HG03039 (cell line): ENCODE measurements at regions not wholly inside any gene's neighbourhood (a gene's known extent, or its start where the extent isn't known, plus 50 kb on each side); places are given as distances from the start of the nearest gene placed in this dataset.

Experiments used
- ATAC-seq: cut with Tn5 transposase; IDR thresholded peaks from one replicate; pipeline ENCODE4 v1.9.1; 2021; ENCODE audit warnings: mild to moderate bottlenecking, moderate library complexity; ENCODE audit not compliant: unreplicated experiment

- ATAC-seq, result no peak
Measured at GRCh38 chr15:93458597-93458996, 369.6 kb upstream of the RGMA start.

- ATAC-seq, result no peak
Measured at GRCh38 chr15:93454788-93455187, 365.8 kb upstream of the RGMA start.

GRCh38 chr15:93452537-93453211, 363.7 kb upstream of the RGMA start:
- ATAC-seq, result no peak

GRCh38 chr15:93451822-93452221, 362.8 kb upstream of the RGMA start:
- no peak for ATAC-seq

- no peak for ATAC-seq
Measured at GRCh38 chr15:93451265-93451664, 362.3 kb upstream of the RGMA start.

GRCh38 chr15:93449798-93450197, 360.8 kb upstream of the RGMA start:
- no peak for ATAC-seq

- no peak for ATAC-seq
Measured at GRCh38 chr15:93438310-93438709, 349.3 kb upstream of the RGMA start.

GRCh38 chr15:93432474-93432873, 343.5 kb upstream of the RGMA start:
- ATAC-seq, result no peak

- no peak for ATAC-seq
Measured at GRCh38 chr15:93428807-93429351, 339.9 kb upstream of the RGMA start.

GRCh38 chr15:93428150-93428549, 339.1 kb upstream of the RGMA start:
- ATAC-seq, result no peak

GRCh38 chr15:93424131-93424530, 335.1 kb upstream of the RGMA start:
- ATAC-seq, result no peak

GRCh38 chr15:93422476-93422875, 333.5 kb upstream of the RGMA start:
- ATAC-seq, result no peak

GRCh38 chr15:93420477-93420876, 331.5 kb upstream of the RGMA start:
- no peak for ATAC-seq

- ATAC-seq, result no peak
Measured at GRCh38 chr15:93420050-93420452, 331.0 kb upstream of the RGMA start.

GRCh38 chr15:93418566-93418965, 329.6 kb upstream of the RGMA start:
- ATAC-seq, result no peak

GRCh38 chr15:93417631-93418030, 328.6 kb upstream of the RGMA start:
- ATAC-seq, result no peak

GRCh38 chr15:93417156-93417555, 328.1 kb upstream of the RGMA start:
- ATAC-seq, result no peak

GRCh38 chr15:93415576-93415975, 326.6 kb upstream of the RGMA start:
- no peak for ATAC-seq

GRCh38 chr15:93414576-93415231, 325.7 kb upstream of the RGMA start:
- ATAC-seq, result no peak

GRCh38 chr15:93413745-93414144, 324.7 kb upstream of the RGMA start:
- ATAC-seq, result no peak

GRCh38 chr15:93399121-93399520, 310.1 kb upstream of the RGMA start:
- no peak for ATAC-seq

- ATAC-seq, result no peak
Measured at GRCh38 chr15:93389211-93389610, 300.2 kb upstream of the RGMA start.
